Retinal pigment epithelial cell (primary cell): ENCODE measurements at regions not wholly inside any gene's neighbourhood (a gene's known extent, or its start where the extent isn't known, plus 50 kb on each side); places are given as distances from the start of the nearest gene placed in this dataset.

Experiments
- DNase-seq: peaks from one replicate; pipeline ENCODE4 v3.0.0-alpha.2; 2010; ENCODE audit warnings: low read depth
- H3K4me3 ChIP-seq: 2 replicates; pipeline ENCODE4 v1.5.1; 2011; ENCODE audit warnings: mild to moderate bottlenecking, low read length, control low read depth, moderate library complexity
- CTCF ChIP-seq: conservative IDR thresholded peaks from 2 replicates; pipeline ENCODE4 v1.5.1; 2011; ENCODE audit warnings: low read depth, low read length, control low read depth, inconsistent platforms

- H3K4me3 ChIP-seq: no peak overlapping the region
- DNase-seq: no peak
- no peak for TF ChIP-seq CTCF
These were observed 128.8 kb downstream of the GPAT3 start for GRCh38 chr4:83664741-83665140.

DNA sequence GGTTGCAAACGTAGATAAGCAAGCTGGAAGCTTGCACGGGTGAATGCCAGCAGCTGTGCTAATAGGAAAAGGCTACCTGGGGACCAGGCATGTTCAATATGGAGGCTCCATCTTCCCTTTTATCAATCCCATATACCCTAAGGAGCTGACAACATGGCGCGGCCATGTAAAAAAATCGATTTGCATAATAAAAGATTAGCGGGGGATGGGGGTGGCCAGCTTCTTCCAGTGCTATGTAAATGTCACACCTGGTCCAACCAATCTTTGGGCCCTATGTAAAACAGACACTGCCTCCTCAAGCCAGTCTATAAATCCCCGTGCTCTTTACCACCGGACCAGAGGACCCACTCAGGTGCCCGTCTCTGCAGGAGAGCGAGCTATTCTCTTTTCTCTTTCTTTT is 128.2 kb downstream of the GPAT3 start:
- no peak for TF ChIP-seq CTCF
- DNase-seq: no peak
- no peak overlapping the region for H3K4me3 ChIP-seq

- no peak for TF ChIP-seq CTCF
- no peak overlapping the region for H3K4me3 ChIP-seq
- DNase-seq: no peak
These were observed 126.3 kb downstream of the GPAT3 start for GRCh38 chr4:83662204-83662603.

DNA sequence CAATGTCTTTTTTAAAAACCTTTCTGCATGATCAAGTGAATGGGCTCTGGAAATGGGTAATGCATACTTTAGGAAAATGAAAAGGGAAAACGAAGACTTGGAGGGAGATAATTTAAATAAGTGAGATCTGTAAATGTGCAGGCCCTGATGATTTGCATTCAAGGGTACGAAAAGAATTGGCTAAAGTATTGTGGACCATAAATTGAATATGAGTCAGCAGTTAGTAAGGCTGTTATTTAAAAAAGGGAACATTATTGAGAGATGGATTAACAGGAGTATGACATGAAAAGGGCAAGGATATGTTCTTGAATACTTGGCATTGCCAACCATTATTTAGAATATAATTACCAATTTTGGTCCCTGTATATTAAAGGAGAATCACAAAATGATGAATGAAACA is 125.5 kb downstream of the GPAT3 start:
- no peak overlapping the region for H3K4me3 ChIP-seq
- no peak for TF ChIP-seq CTCF
- no peak for DNase-seq

GRCh38 chr4:83660578-83660977 is 124.7 kb downstream of the GPAT3 start:
- no peak for DNase-seq
- no peak overlapping the region for H3K4me3 ChIP-seq
- TF ChIP-seq CTCF: no peak

DNA sequence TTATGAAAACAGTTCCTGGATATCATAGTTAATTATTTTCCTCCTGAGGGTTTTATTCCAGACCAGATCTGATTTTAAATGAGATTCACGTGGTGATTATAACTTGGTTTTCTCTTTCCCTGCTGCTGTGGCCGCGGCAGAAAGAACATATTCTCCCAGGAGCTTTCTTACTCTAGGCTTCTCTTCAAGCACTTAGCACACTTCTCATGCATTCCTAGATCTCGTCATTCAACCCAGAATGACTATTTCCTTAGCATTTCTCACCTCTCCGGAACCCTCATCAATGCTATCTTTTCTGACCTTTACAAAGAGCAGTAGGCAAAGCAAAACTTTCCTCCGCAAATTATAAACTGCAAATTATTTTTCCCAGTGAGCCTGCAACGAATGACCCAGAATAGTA is 122.9 kb downstream of the GPAT3 start:
- H3K4me3 ChIP-seq: no peak overlapping the region
- no peak for DNase-seq
- TF ChIP-seq CTCF: no peak

DNA sequence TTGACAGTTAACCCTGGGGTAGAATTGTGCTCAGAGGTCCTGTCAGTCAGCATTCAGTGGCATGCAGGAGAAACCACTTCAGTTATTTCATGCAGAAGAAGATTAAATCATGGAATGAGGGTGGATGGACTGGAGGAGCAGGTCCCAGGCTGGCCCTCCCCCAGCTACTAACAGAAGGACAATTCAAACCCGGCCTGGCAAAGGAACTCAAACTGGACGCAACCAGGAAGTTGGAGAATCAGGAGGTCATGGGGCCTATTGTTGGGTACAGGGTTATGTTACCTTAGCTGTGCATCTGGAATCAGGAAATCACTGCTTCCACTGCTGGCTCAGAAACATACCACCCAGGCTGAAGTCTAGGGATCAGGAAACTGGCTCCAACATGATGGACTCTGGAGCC is 121.4 kb downstream of the GPAT3 start:
- DNase-seq: no peak
- TF ChIP-seq CTCF: no peak

More for the DNA sequence above, 121.4 kb downstream of the GPAT3 start:
- H3K4me3 ChIP-seq: no peak overlapping the region
